Right kidney (tissue), 1 donor: ENCODE measurements at regions not wholly inside any gene's neighbourhood (a gene's known extent, or its start where the extent isn't known, plus 50 kb on each side); places are given as distances from the start of the nearest gene placed in this dataset.
"Not testable (repeated sequence)": the region's sequence is repeated elsewhere in the genome, so short reads cannot be mapped to it uniquely, and the experiment has no call there.

Source experiments
- DNase-seq: peaks from one replicate; pipeline ENCODE4 v3.0.0-alpha.2; 2016

DNA sequence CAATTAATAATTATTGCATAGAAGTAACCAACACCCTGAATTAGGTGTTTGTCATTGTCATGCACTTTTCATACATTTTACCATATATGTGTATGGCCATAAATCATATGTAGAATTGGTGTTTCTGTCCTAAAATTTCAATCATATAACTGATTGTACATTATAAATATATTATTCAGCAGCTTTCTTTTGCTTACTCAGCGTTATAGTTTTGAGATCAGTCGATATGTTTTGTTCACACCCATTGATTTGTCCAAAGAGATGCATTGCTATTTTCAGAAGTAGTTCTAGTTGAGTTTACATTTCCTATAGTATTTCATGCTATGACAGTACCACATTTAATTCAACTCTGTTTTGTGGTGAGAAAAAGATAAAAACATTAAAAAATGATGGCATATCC lies 50.5 kb upstream of the PARP4 start:
- no peak for DNase-seq

- DNase-seq = not testable (repeated sequence)
These were observed 51.4 kb upstream of the PARP4 start for GRCh38 chr13:24563971-24564370.

GRCh38 chr13:24564881-24565280 lies 52.3 kb upstream of the PARP4 start:
- DNase-seq = no peak

- DNase-seq = not testable (repeated sequence)
These were observed 55.0 kb upstream of the PARP4 start for GRCh38 chr13:24567593-24567992.

DNA sequence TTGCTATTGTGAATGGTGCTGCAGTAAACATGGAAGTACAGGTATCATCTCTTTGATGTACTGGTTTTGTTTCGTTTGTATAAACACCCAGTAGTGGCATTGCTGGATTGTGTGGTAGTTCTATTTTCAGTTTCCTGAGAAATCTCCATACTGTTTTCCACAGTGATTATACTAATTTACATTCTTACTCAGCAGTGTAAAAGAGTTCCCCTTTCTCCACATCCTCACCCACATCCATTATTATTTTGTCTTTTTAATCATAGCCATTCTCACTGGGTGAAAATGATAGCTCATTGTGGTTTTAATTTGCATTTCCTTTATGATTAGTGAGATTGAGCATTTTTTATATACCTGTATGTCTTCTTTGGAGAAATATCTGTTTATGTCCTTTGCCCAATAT lies 62.3 kb upstream of the PARP4 start:
- DNase-seq = no peak

DNA sequence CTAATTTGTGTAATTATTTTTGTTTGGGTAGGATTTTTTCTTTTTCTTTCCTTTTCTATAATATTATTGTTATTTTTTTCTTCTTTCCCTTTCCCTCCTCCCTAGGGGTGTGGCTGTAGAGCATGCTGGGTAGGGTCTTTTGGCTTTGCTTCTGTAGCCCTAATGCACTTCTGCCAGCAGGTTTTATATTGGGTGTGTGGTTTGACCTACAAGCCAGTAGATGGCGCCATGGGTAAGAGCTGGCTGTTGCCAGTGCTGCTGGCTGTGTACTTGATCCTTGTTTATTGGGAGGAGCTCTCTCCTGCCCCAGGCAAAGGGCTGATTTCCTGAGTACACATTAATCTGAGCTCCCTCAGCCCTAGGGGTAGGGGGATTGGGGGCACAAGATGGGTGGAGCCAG lies 67.7 kb upstream of the PARP4 start:
- not testable (repeated sequence) for DNase-seq

DNA sequence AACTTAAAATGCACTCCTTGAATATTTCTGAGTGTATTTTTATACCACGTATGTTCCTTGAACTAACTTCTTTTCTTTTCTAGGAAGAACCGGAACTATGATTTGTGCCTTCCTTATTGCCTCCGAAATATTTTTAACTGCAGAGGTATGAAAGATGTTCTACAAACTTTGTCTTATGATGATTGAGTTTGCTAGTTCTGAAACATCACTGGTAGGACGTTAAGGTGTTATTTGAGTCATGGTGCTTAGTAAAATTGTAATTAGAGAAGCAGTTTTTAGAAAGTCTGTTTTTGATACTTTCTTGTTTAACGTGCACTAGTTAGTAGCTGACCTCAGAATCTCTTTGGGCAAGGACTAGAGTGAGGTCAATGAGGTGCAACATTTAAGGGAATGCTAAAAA lies 69.0 kb upstream of the PARP4 start:
- not testable (repeated sequence) for DNase-seq

- not testable (repeated sequence) for DNase-seq
These were observed 79.1 kb upstream of the PARP4 start for GRCh38 chr13:24591697-24592096.

DNA sequence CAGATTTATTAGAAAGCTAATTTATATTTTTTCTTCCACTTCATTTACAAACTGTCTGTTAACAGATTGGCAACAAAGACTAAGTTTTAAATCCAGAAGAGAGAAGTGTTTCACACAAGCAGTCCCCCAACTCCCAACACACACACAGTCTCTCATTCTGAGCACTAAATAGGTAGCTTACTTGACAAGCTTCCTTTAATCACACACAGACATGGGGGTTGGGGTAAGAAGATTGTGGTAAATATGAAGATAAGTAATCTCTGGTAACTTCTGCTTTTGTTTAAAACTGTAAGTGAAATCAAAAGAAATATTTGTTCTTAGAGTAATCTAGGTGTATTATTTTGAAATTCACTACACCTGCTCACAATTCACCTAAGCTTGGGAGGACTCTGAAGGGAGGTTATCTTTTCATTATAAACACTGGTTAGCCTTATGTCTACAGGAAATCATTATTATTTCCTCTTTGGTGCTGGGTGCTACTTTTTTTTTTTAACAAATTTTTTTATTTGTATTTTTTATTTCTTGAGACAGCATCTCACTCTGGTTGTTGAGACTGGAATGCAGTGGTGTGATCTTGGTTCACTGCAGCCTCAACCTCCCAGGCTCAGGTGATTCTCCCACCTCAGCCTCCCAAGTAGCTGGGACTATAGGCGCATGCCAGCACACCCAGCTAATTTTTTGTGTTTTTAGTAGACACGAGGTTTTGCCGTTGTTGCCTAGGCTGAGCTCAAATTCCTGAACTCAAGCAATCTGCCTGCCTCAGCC lies 82.1 kb upstream of the ATP12A start:
- not testable (repeated sequence) for DNase-seq

- DNase-seq = not testable (repeated sequence)
These were observed 81.0 kb upstream of the ATP12A start for GRCh38 chr13:24599019-24599791.

- no peak for DNase-seq
These were observed 74.3 kb upstream of the ATP12A start for GRCh38 chr13:24605923-24606372.

- DNase-seq = no peak
These were observed 73.6 kb upstream of the ATP12A start for GRCh38 chr13:24606486-24607170.

GRCh38 chr13:24610956-24611355 lies 69.3 kb upstream of the ATP12A start:
- DNase-seq = no peak

DNA sequence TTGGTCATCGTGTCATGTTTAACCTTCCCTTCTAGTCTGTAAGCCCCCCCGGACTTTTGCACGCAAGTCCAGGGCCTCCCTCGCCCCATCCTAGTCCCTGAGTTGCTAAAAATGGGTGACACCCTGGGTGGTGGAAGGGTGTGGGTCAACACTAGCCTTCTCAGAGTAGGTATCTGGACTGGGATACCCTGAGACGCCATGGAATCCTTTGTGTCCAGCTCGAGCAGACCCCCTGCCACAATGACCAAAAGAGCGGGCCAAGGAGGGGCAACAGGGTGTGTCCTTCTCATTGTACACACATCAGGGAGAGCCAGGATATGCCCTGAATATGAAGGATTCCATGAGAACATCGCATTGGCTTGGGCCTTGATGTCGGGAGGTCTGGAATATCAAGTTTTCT lies 67.5 kb upstream of the ATP12A start:
- no peak for DNase-seq

- DNase-seq = no peak
These were observed 67.1 kb upstream of the ATP12A start for GRCh38 chr13:24613128-24613527.

- DNase-seq = no peak
These were observed 66.5 kb upstream of the ATP12A start for GRCh38 chr13:24613755-24614154.

GRCh38 chr13:24614306-24615080 lies 65.7 kb upstream of the ATP12A start:
- DNase-seq = no peak

- DNase-seq = no peak
These were observed 65.1 kb upstream of the ATP12A start for GRCh38 chr13:24615114-24615513.

DNA sequence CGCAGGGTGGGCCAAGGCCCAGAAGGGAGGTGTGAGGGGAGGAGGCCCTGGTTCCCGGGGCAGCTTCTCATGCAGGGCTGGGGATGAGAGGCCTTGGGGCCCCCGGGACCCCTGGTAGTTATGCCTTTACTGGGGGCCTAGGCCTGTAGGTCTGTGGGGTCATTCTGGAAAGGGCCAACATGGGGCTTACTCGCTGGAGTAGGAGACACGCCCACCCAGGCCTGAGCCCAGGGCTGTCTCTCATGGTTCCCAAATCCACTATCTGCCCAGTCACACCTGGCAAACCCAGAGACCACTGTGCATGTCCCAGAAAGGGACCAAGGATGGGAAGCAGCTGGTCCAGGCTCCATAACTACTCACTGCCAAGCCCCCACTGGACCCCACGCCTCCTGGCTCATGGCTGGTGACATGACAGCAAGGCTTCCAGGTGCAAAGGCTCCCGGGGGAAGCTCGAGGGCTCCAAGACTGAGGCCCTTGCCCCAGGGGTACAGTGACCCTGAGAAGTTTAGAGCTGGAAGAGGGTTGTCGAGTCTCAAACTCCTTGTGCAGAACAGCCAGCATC lies 64.2 kb upstream of the ATP12A start:
- DNase-seq = no peak

DNA sequence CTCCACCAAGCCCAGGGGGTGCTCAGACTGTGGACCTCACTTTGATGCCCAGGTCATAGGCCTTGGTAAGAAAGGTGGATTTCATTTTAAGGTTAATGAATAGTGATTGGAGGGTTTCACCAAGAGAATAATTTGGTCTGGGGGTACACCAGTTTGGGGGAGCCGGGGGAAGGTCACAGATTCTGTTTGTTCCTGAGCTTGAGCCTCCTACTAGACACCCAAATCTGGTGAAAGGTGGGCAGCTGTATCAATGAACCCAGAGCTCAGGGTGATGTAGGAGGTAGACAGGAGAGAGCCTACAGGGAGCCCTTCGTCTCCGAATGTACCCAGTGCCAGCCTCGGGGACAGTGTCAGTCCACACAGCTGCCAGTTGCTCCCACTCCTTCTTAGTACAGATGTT lies 63.7 kb upstream of the ATP12A start:
- DNase-seq = no peak

DNA sequence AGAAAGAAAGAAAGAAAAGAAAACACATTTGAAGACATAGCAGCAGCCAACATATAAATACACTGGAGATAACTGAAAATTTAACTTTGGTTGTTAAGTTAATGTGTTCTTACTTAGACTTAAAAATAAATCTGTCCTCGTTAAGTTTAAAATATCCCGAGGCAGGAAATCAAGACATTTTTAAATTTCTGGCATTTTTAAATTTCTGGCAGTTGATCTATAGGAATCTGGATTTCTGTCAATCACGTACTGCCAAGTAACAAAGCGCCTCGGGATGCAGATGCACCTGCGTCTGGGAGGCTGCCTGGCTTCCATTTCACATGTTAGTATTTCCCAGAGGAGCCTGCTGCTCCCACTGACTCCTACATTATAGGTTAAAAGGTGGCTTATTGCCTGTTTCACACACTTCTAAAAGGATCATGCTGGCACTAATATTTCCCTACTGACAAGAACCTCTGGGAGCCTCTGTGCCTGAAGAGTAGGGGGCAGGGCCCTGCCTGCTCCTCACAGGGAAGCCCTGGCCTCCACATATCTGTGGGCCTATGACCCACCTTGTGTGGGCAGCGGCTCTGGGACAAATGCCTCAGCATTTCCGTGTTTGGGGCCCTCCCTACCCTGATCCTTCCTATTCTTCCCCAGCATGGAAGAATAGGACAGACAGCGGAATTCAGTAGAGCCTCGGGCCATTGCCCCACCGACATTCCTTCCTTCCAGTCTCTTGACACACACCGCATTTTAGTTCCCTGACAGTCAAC lies 62.8 kb upstream of the ATP12A start:
- no peak for DNase-seq
